Uterus (tissue), 2 donors: ENCODE measurements at regions not wholly inside any gene's neighbourhood (a gene's known extent, or its start where the extent isn't known, plus 50 kb on each side); places are given as distances from the start of the nearest gene placed in this dataset.

Experiments used
- POLR2A ChIP-seq, 2 donors: fragments of 450-650 bp; IDR thresholded peaks; one replicate each; pipeline ENCODE4 v1.6.1; 2016; ENCODE audit warnings: antibody characterized with exemption in 2 of 2, mild to moderate bottlenecking in 1 of 2, moderate library complexity in 1 of 2
- TF ChIP-seq, protein P1 (sequence below), 4 experiments: fragments of 200-600 bp in 2 of 4; fragments of 450-650 bp in 2 of 4; sonication (generic) in 2 of 4; IDR thresholded peaks; one replicate each; pipeline ENCODE4 v1.5.1; 2016 to 2019; ENCODE audit warnings: antibody characterized with exemption in 4 of 4, mild to moderate bottlenecking in 2 of 4, moderate library complexity in 1 of 4

DNA sequence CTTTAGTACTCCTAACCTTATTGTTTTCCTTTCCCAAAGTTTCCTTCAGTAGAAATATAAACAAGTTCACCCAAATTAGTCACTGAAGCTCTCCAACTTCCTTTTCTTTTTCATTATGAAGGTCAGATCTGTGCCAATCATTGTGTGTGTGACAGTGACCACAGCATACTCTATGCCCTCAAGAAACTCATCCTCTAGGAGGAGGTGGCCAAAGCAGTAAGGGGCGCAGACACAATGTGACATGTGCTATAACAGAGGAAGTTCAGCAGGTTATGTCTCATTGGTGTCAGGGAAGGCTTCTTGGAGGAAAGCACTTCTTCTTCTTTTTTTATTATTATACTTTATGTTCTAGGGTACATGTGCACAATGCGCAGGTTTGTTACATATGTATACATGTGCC lies 60.0 kb upstream of the PSME4 start:
- TF ChIP-seq, protein P1, sequence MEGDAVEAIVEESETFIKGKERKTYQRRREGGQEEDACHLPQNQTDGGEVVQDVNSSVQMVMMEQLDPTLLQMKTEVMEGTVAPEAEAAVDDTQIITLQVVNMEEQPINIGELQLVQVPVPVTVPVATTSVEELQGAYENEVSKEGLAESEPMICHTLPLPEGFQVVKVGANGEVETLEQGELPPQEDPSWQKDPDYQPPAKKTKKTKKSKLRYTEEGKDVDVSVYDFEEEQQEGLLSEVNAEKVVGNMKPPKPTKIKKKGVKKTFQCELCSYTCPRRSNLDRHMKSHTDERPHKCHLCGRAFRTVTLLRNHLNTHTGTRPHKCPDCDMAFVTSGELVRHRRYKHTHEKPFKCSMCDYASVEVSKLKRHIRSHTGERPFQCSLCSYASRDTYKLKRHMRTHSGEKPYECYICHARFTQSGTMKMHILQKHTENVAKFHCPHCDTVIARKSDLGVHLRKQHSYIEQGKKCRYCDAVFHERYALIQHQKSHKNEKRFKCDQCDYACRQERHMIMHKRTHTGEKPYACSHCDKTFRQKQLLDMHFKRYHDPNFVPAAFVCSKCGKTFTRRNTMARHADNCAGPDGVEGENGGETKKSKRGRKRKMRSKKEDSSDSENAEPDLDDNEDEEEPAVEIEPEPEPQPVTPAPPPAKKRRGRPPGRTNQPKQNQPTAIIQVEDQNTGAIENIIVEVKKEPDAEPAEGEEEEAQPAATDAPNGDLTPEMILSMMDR (IDR thresholded peaks at IDR 0.05): no peak
- no peak for TF ChIP-seq POLR2A (IDR thresholded peaks at IDR 0.05)
